ENCODE measurements at regions not wholly inside any gene's neighbourhood (a gene's known extent, or its start where the extent isn't known, plus 50 kb on each side); places are given as distances from the start of the nearest gene placed in this dataset.

- no CpG with 5 or more reads among the region's 3 CpGs for WGBS (ENCODE audit: extremely low coverage, insufficient read length, low lambda C conversion rate)
- peak overlapping the region; percentile 65 for H2AFZ ChIP-seq (ENCODE audit: low read length)
- no peak for TF ChIP-seq CTCF (conservative IDR thresholded peaks at IDR 0.05)
Measured at GRCh38 chr7:9921326-9921725, 1052.3 kb upstream of the PHF14 start.

More at GRCh38 chr7:9921326-9921725, 1052.3 kb upstream of the PHF14 start:
- Mint-ChIP-seq H3K27ac (no peak overlapping the region), H3K4me3 (no peak overlapping the region), H3K27me3 (ENCODE audit: low read depth) (no peaks in the 10 kb centered on the region), H3K9me3 (peaks cover 0 to 3% of the 10 kb centered on the region in 2 experiments; a peak in 2 of 5 replicates), H3K36me3 (ENCODE audit: insufficient read depth in 1 of 3, low read depth in 3 of 3) (no peaks in the 10 kb centered on the region; a peak in 3 of 7 replicates), H3K4me1 (0 out of 4 replicates have a peak, but pooled peaks cover 0 to 5% of the 10 kb centered on the region in 2 experiments)
- no peak overlapping the region for H3K4ac ChIP-seq (ENCODE audit: low read depth, low read length)
- no peak overlapping the region for H3K27ac ChIP-seq (ENCODE audit: insufficient read length, low read depth, low read length)
- no peak overlapping the region for H2BK5ac ChIP-seq (ENCODE audit: insufficient read length, low read length)
- no peak overlapping the region for H3K14ac ChIP-seq (ENCODE audit: insufficient read depth, low read length)
- no peak overlapping the region for H4K5ac ChIP-seq (ENCODE audit: insufficient read length, low read depth, low read length)
- no peaks in the 10 kb centered on the region for H3K79me2 ChIP-seq (ENCODE audit: insufficient read depth, low read length)
- H3K4me2 ChIP-seq (ENCODE audit: insufficient read depth, insufficient read length, low read length), result no peak overlapping the region
- H3K23me2 ChIP-seq (ENCODE audit: insufficient read length, low read depth, low read length, poor library complexity, severe bottlenecking), result no peaks in the 10 kb centered on the region
- H2AK5ac ChIP-seq (ENCODE audit: insufficient read length, low read length), result no peak overlapping the region
- H3K79me1 ChIP-seq (ENCODE audit: insufficient read depth, low read depth, low read length, poor library complexity, severe bottlenecking), result no peaks in the 10 kb centered on the region
- no peak overlapping the region for H3K23ac ChIP-seq (ENCODE audit: insufficient read length, low read depth, low read length)
- no peak for DNase-seq
- H4K8ac ChIP-seq (replicated peaks; ENCODE audit: insufficient read length, low read depth, low read length), result no peak overlapping the region
- no peak overlapping the region for H3K9ac ChIP-seq (ENCODE audit: extremely low read depth, insufficient read length, low read length)
- H4K20me1 ChIP-seq (ENCODE audit: control insufficient read depth, insufficient read depth, insufficient read length), result no peaks in the 10 kb centered on the region
- no peaks in the 10 kb centered on the region for H3K4me1 ChIP-seq (ENCODE audit: insufficient read depth, low read length)
- no peak overlapping the region for H2BK12ac ChIP-seq (ENCODE audit: insufficient read length, low read depth, low read length)
- H2BK20ac ChIP-seq (ENCODE audit: low read depth, low read length, poor library complexity, severe bottlenecking), result no peak overlapping the region
- no peak overlapping the region for H3T11ph ChIP-seq (ENCODE audit: low read length)
- H3K56ac ChIP-seq (ENCODE audit: insufficient read length, low read depth, low read length), result no peak overlapping the region
- no peak overlapping the region for H2BK15ac ChIP-seq (ENCODE audit: low read depth, low read length)
- no peaks in the 10 kb centered on the region for H3K27me3 ChIP-seq (ENCODE audit: insufficient read depth, low read length)
- H3K9me3 ChIP-seq (ENCODE audit: control insufficient read depth, low read depth, low read length), result no peaks in the 10 kb centered on the region
- H3K18ac ChIP-seq (ENCODE audit: insufficient read length, low read depth, low read length), result no peak overlapping the region
- H2BK120ac ChIP-seq (ENCODE audit: low read depth, low read length, poor library complexity, severe bottlenecking), result peak overlapping the region; percentile 36
- H4K91ac ChIP-seq (ENCODE audit: insufficient read length, low read depth, low read length), result no peak overlapping the region

Measured in H9 (cell line).